GM18870 (cell line): ENCODE measurements at regions not wholly inside any gene's neighbourhood (a gene's known extent, or its start where the extent isn't known, plus 50 kb on each side); places are given as distances from the start of the nearest gene placed in this dataset.
A peak's percentile ranks its signal among the peaks of the same experiment; 100 is the strongest.
"Not testable (repeated sequence)": the region's sequence is repeated elsewhere in the genome, so short reads cannot be mapped to it uniquely, and the experiment has no call there.

Experiments
- ATAC-seq: cut with Tn5 transposase; IDR thresholded peaks from one replicate; pipeline ENCODE4 v1.9.1; 2021; ENCODE audit warnings: moderate library complexity; ENCODE audit not compliant: unreplicated experiment

DNA sequence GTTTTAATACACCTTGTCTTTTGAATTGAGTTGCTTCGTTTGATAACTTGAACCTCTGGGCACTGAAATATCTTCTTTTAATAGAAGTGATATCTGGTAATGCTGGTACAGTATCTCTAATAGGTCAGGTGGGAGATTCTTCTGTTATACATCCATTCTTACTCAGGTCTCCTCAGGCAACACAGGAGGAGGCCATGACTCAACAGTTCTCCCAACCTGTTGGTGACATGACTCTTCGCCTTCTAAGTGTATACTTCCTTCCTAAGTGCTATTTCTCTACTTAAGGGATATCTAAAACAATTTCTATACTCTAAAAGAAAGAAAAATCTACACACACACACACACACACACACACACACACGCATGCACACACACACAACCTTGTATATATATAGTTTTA lies 509.1 kb downstream of the PCNX1 start:
- no peak for ATAC-seq

DNA sequence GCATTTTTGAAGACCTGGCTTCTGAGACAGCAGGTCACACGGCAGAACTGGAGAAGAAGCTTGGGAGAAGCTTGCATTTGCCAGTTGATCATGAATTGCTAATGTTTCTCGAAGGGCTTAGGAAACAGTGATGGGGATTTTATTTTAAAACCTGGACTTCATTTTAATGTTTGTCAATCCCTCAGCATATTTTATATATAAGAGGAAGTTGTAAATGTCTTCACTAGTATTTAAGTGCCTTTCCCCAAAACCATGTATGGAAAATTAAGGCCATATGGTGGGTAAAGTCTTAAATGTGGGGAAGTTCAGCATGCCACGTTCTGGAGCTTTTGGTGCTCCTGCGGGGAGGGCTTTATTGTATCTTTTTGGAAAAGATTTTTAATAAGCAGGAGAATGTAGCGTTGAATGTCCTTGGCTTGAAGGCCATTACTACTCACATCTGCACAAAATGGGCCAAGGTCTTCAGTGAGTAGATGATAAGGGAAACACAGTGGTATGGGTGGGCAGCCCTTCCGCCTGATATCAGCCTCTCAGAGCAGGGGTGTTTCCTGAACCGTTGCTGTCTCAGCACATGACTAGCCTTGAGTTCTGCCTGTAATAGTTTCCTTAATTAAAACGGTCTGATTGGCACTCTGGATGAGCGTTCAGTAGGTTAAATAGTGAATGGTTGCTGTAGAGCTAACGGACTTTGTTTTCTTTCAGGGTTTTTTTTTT lies 511.4 kb downstream of the PCNX1 start:
- no peak for ATAC-seq

- ATAC-seq: no peak
Measured at GRCh38 chr14:71423481-71423880, 508.7 kb upstream of the RGS6 start.

DNA sequence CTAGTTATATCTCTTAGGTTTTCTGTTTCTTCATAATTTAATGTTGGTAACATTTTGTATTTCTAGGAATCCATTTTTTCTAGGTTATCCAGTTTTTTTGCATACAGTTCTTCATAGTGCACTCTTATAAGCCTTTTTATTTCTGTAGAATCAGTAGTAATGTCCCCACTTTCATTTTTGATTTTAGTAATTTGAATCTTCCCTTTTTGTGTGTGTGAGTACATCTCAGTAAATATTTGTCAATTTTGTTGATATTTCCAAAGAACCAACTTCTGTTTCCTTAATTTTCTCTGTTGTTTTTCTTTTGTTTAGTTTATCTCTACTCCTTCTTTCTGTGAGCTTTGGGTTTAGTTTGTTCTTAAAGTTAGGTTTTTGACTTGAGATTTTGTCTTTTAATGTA lies 507.3 kb upstream of the RGS6 start:
- no peak for ATAC-seq

DNA sequence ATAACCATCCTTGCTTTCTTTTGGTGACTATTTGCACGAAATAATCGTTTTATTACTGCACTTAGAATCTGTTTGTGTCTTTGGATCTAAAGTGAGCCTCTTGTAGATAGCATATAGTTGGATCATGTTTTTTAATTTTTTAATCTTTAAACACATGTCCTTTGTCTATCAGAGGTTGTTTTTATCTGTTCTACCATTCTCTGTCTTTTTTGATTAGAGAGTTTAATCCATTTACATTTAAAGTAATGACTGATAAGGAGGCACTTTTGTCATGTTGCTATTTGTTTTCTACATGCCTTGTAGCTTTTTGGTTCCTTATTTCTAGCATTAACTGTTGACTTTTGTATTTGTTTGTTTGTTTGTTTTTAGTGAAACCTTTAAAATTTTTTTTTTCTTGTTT lies 506.2 kb upstream of the RGS6 start:
- ATAC-seq: no peak

DNA sequence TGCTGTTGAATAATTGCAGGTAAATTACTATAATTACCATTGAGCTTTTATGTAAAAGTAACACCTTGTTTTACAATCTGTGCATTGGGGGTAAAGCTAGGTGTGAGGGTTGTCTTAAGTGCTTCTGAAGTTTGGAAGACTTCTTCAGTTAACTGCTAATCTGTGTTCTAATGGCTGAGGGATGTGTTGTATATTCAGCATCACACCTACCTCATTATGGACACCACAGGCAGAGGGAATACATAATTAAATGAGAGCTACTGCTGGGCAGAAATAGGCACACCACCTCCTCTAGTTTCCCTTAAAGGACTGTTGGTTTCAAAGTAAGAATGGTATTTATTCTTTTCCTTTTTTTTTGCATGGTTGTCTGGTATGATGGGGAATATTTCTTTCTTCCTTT lies 502.3 kb upstream of the RGS6 start:
- no peak for ATAC-seq

DNA sequence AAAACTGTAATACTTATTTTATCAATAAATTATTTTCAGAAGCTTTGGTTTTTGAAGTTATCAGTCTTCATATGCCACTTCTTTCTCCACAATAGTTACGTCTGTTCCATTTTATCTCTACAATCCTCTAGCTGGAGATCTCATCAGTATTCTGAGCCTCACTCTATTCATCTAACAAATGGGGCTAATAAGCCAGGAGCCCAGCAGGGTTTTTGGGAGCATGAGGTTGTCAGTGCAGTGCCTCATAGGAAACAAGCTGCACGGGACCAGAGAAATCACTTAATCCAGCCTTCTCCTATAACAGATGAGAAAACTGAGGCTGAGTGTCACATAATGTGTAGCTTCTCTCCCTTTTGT lies 501.9 kb upstream of the RGS6 start:
- no peak for ATAC-seq

- ATAC-seq: peak; percentile 47
Measured at GRCh38 chr14:71430678-71431376, 501.4 kb upstream of the RGS6 start.

GRCh38 chr14:71432334-71433110 lies 499.7 kb upstream of the RGS6 start:
- no peak for ATAC-seq

DNA sequence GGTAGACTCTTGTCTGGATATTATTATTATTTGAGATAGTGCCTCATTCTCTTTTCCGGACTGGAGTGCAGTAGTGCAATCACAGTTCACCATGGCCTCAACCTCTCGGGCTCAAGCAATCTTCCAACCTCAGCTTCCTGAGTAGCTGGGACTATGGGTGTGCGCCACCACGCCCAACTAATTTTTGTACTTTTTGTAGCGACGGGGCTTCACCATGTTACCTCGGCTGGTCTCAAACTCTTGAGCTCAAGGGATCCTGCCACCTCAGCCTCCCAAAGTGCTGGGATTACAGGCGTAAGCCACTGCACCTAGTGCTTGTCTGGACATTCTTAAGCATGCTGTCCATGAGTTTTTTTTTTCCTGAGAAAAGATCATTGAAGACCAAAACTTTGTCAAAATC lies 498.9 kb upstream of the RGS6 start:
- ATAC-seq: no peak

DNA sequence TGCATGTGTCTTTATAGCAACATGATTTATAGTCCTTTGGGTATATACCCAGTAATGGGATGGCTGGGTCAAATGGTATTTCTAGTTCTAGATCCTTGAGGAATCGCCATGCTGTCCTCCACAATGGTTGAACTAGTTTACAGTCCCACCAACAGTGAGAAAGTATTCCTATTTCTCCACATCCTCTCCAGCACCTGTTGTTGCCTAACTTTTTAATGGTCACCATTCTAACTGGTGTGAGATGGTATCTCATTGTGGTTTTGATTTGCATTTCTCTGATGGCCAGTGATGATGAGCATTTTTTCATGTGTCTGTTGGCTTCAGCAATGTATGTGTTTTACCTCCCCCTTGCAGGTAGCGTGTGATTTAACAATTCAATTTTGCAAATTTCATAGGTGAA lies 496.6 kb upstream of the RGS6 start:
- ATAC-seq: not testable (repeated sequence)

- no peak for ATAC-seq
Measured at GRCh38 chr14:71437870-71438269, 494.4 kb upstream of the RGS6 start.

- no peak for ATAC-seq
Measured at GRCh38 chr14:71438684-71439083, 493.5 kb upstream of the RGS6 start.

DNA sequence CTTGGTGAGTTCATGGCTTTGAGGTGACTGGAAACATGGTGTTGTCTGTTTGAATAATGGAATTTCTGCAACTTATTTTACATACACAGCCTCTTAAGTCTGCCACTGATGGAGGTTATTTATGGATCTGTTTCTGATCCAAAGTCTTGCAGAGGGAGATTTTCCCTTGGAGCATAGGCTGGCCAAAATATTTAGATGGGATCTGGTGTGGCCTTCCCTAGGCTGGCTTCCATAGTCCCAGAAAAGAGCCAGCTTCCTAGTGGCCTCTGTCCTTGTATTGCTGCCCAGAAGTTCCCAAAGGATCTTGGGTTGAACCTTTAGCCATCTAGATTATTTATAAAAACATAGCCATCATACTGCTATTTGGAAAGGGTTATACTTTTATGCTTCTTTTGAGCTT lies 491.1 kb upstream of the RGS6 start:
- no peak for ATAC-seq

GRCh38 chr14:71444030-71444822 lies 488.0 kb upstream of the RGS6 start:
- ATAC-seq: no peak

GRCh38 chr14:71448431-71449315 lies 483.6 kb upstream of the RGS6 start:
- ATAC-seq: no peak

GRCh38 chr14:71449316-71450055 lies 482.7 kb upstream of the RGS6 start:
- no peak for ATAC-seq

DNA sequence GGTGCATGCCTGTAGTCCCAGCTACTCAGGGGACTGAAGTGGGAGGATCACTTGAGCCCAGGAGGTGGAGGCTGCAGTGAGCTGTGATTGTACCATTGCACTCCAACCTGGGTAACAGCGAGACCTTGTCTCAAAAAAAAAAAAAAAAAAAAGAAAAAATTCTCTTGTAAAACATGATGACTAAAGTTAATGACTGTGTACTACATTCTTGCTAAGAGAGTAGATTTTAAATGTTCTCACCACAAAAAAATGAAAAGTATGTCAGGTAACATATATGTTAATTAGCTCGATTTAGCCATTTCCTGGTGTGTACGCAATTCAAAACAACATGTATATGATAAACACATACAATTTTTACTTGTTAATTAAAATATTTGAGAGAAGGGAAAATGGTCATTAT lies 480.7 kb upstream of the RGS6 start:
- no peak for ATAC-seq

- ATAC-seq: no peak
Measured at GRCh38 chr14:71452539-71452938, 479.7 kb upstream of the RGS6 start.

DNA sequence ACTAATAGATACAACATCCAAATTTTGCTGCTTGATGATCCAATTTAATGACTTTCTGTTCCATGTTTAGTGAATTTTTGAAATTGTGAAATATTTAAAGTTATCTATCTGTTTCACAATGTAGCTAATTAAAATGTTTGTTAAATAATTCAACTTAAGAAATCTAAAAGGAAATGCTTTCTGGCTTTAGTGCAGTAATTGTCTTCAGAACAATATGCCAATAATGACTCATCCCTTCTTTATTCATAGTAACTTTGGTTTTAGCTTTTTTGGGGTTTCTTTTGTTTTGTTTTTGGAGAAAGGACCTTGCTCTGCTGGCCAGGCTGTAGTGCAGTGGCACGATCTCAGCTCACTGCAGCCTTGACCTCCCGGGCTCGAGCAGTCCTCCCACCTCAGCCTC lies 479.2 kb upstream of the RGS6 start:
- ATAC-seq: no peak
